ENCODE measurements at regions not wholly inside any gene's neighbourhood (a gene's known extent, or its start where the extent isn't known, plus 50 kb on each side); places are given as distances from the start of the nearest gene placed in this dataset.

GRCh38 chr21:32070676-32071330, 198.0 kb downstream of the HUNK start:
- H3K4me1 ChIP-seq = no peaks in the 10 kb centered on the region

GRCh38 chr21:32070126-32070525, 197.3 kb downstream of the HUNK start:
- in situ Hi-C loops (cut with MboI; ENCODE audit: low sequenced_read_pairs in 4 of 4) = no loop called here
- Histone ChIP-seq H3K9me3 (no peaks in the 10 kb centered on the region), H3K27ac (no peak overlapping the region), H3K4me1 (no peaks in the 10 kb centered on the region), H3K27me3 (no peaks in the 10 kb centered on the region), H3K4me3 (no peak overlapping the region), H3K36me3 (no peaks in the 10 kb centered on the region)
- no peak for TF ChIP-seq CTCF (IDR thresholded peaks at IDR 0.05 in 4 of 5, conservative IDR thresholded peaks at IDR 0.05 in 1 of 5)
- no peak for TF ChIP-seq POLR2A (IDR thresholded peaks at IDR 0.05)
- intact Hi-C loops (cut with DNase I; ENCODE audit: low total_unique reads) = no loop called here
- ATAC-seq (no peak), DNase-seq (no peak)

More at GRCh38 chr21:32070676-32071330, 198.0 kb downstream of the HUNK start:
- ATAC-seq (no peak), DNase-seq (no peak)
- in situ Hi-C loops (cut with MboI; ENCODE audit: low sequenced_read_pairs in 4 of 4) (no loop called here), intact Hi-C loops (cut with DNase I; ENCODE audit: low total_unique reads) (no loop called here)
- Histone ChIP-seq H3K27ac (no peak overlapping the region), H3K9me3 (no peaks in the 10 kb centered on the region), H3K27me3 (no peaks in the 10 kb centered on the region), H3K36me3 (no peaks in the 10 kb centered on the region), H3K4me3 (no peak overlapping the region)
- TF ChIP-seq POLR2A (IDR thresholded peaks at IDR 0.05) (no peak), CTCF (IDR thresholded peaks at IDR 0.05 in 4 of 5, conservative IDR thresholded peaks at IDR 0.05 in 1 of 5) (no peak)

DNA sequence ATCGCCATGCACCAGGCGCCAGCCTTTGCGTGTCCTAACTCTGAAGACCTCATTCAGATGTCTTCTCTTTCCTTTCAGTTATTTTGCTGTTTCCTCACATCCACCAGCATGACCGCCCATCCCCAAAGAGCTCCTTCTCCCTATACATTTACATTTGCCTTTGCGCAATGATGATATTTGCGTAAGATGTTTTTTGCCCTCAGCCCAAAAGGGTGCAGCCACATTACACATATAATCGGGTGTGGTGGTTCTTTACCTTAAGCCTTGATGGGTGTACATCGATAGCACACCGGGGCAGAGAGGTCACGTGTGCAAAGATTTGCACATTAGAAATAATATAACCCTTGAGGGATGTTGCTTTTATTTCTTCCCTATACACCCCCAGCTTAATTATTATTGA, 192.8 kb downstream of the HUNK start:
- Histone ChIP-seq H3K36me3 (no peaks in the 10 kb centered on the region), H3K27ac (no peak overlapping the region), H3K4me3 (no peak overlapping the region), H3K9me3 (no peaks in the 10 kb centered on the region), H3K27me3 (no peaks in the 10 kb centered on the region), H3K4me1 (no peaks in the 10 kb centered on the region)
- intact Hi-C loops (cut with DNase I; ENCODE audit: low total_unique reads) (no loop called here), in situ Hi-C loops (cut with MboI; ENCODE audit: low sequenced_read_pairs in 4 of 4) (no loop called here)
- TF ChIP-seq POLR2A (IDR thresholded peaks at IDR 0.05) (no peak), CTCF (IDR thresholded peaks at IDR 0.05 in 4 of 5, conservative IDR thresholded peaks at IDR 0.05 in 1 of 5) (no peak)
- DNase-seq (no peak), ATAC-seq (no peak)

- intact Hi-C loops (cut with DNase I; ENCODE audit: low total_unique reads) = no loop called here
- Histone ChIP-seq H3K4me1 (no peaks in the 10 kb centered on the region), H3K9me3 (no peaks in the 10 kb centered on the region), H3K4me3 (no peak overlapping the region), H3K36me3 (no peaks in the 10 kb centered on the region), H3K27me3 (no peaks in the 10 kb centered on the region), H3K27ac (no peak overlapping the region)
- DNase-seq (no peak), ATAC-seq (no peak)
- in situ Hi-C loops (cut with MboI; ENCODE audit: low sequenced_read_pairs in 4 of 4) = no loop called here
- TF ChIP-seq CTCF (IDR thresholded peaks at IDR 0.05 in 4 of 5, conservative IDR thresholded peaks at IDR 0.05 in 1 of 5) (no peak), POLR2A (IDR thresholded peaks at IDR 0.05) (no peak)
Observed at GRCh38 chr21:32064281-32064910, 191.6 kb downstream of the HUNK start.

Data from gastrocnemius medialis (tissue), 4 donors.